Stimulated activated CD4-positive, alpha-beta T cell treated with anti-CD3 and anti-CD28 coated beads, Interleukin-1b, Interleukin-23, amount 100 ng/mL, for 48 hours (primary cell): ENCODE measurements at regions not wholly inside any gene's neighbourhood (a gene's known extent, or its start where the extent isn't known, plus 50 kb on each side); places are given as distances from the start of the nearest gene placed in this dataset.

Source experiments
- DNase-seq: peaks from one replicate; pipeline ENCODE4 v3.0.0-alpha.2; 2020

GRCh38 chr19:33900817-33901216 is 104.1 kb downstream of the KCTD15 start:
- no peak for DNase-seq

- no peak for DNase-seq
These were observed 105.7 kb downstream of the KCTD15 start for GRCh38 chr19:33902395-33902794.

DNA sequence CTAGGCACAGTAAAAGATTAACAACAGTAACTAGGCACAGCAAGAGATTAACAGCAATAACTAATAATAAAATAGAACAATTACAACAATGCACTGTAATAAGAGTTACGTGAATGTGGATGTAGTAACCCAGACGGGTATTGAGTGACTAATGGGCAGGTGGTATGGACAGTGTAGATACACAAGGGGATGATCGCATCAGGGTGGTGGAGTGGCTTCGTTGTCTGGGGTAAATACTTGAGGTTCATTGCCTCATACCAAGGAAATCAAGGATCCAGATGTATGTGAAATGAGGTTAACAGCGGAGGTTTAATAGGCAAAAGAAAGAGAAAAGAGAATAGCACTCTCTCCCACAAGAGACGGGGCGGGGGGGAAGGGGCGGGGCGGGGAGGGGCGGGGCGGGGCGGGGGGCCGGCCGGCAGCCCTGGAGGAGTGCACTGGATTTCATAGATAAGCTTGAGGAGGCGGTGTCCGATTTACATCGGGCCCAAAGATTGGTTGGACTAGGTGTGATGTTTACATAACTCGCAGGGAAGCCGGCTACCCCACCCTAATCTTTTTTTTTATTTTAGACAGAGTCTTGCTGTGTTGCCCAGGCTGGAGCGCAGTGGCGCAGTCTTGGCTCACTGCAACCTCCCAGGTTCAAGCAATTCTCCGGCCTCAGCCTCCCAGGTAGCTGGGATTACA is 106.3 kb downstream of the KCTD15 start:
- no peak for DNase-seq

DNA sequence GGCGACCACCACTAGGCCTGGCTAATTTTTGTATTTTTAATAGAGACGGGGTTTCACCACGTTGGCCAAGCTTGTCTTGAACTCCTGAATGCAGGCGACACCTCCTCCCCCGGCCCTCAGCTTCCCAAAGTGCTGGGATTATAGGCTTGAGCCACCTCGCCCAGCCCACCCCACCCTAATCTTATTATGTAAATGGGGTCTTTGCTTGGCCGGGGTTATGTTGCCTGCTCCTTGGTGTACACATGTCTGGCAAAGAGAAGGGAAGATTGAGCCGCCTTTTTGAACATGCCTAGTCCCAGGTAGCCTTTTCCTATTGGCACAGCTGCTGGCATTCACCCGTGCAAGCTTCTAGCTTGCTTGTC is 106.8 kb downstream of the KCTD15 start:
- DNase-seq = no peak

DNA sequence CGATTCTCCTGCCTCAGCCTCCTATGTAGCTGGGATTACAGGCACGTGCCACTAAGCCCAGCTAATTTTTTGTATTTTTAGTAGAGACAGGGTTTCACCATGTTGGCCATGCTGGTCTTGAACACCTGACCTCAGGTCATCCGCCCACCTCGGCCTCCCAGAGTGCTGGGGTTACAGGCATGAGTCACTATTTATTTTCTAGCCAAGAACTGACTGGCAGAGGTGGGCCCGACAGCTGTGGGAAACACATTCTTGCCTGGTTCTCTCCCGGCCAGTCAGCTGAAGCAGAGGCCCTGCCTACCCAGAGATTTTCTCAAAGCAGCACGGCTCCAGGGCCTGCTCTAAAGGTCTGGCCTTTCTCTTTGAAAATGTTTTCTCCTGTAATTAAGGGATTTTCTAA is 108.0 kb downstream of the KCTD15 start:
- no peak for DNase-seq

GRCh38 chr19:33905473-33905936 is 108.8 kb downstream of the KCTD15 start:
- DNase-seq = no peak

- DNase-seq = no peak
These were observed 109.4 kb downstream of the KCTD15 start for GRCh38 chr19:33905937-33906577.

DNA sequence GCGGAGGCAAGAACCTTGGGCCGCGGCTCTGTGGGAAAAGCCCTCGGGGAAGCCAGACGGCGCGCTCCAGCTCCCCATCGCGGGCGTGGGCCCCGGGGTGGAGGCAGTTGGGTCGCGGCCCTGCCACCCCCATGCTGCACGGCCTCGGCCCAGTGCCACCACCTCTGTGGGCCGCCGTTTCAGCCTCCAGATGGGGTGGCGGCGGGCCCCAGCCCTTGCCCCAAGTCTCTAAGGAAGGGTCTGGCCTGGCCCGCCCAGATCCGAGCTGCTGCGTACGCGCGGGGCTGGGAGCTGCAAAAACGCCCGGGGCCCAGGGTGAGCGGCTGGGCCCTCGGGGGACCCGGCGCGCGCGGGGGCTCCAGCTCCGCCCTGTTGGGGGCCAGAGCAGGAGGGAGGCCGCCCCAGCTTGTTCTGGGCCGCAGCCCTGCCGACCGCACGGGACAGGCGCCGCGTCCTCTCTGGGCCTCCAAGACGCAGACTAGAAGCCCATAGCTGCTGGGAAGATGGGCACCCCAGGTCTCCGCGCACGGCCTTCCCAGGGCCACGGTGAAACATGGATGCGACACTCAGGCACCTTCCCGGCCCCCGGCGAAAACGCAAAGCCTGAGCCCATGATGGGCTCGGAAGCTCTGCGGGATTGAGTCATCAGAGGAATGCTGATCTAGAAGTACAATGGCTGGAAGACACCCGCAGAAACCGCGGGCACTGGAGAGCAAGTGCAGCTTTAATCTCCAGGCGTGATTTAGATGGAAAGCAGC is 110.1 kb downstream of the KCTD15 start:
- no peak for DNase-seq

DNA sequence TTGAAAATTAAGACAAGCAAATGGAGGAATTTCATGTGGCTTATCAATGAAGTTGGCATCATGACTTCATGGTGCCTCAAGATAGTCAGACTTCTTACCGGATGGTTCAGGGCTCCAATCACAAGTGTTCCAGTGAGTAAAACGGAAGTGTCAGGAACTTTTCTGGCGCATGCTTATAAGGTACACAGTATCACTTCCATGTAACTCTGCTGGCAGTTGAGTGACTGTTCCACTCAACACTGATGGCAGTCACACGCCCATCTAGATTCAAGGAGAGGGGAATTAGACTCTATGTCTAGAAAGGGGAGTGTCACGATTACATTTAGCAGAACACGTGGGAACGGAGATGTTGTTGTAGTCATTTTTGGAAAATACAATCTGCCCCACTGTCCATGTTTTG is 114.3 kb downstream of the KCTD15 start:
- DNase-seq = no peak

- DNase-seq = no peak
These were observed 117.9 kb downstream of the KCTD15 start for GRCh38 chr19:33914599-33914998.

DNA sequence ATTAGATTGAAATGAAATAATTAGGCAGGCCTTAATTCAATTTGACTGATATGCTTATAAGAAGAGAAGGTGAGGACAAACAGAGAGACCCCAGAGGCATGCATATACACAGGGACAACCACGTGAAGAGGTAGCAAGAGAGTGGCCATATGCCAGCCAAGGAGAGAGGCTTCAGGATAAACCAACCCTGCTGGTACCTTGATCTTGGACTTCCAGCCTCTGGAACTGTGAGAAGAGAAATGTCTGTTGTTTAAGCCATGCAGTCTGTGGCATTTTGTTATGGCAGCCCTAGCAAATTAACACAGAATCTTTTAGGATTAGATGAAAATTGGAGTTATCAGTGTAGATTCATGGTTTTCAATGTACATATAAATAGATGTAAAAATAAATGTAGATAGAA is 120.1 kb downstream of the KCTD15 start:
- DNase-seq = no peak

GRCh38 chr19:33919291-33919690 is 122.6 kb downstream of the KCTD15 start:
- no peak for DNase-seq

DNA sequence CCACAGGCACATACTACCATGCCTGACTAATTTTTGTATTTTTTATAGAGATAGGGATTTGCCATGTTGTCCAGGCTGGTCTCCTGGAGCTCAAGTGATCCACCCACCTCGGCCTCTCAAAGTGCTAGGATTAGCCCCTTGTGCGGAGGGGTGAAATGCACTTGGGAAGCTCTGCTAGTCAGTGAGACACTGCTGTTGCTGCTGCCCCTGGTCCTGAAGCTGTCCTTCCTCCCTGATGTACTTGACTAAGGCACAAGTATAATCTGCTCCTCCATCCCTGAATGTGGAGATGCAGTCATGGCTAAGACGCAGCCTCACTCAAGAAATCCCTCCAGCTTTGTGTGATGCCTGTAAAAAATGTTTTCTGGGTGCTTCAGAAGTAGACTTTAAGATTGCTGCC is 124.5 kb downstream of the KCTD15 start:
- DNase-seq = no peak

DNA sequence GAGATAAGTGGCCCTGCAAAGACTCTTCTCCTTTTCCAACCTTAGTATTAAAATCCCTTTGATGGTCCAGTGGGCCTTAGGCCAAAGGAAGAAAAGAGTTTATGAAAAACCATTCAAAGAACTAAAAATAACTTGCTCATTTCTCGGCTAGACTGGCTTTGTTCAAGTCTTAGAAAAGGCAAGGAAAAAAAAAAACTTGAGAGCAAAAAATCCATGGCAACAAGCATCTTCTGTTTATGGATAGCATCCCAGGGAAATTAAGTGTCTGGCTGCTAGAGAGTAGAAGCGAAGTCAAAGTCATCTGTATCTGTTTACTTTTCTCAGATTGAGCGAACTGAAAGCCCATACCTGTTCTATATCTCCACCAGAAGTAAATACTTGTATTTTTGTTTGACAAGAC is 129.6 kb downstream of the KCTD15 start:
- no peak for DNase-seq

GRCh38 chr19:33927789-33928457 is 131.3 kb downstream of the KCTD15 start:
- DNase-seq = no peak

DNA sequence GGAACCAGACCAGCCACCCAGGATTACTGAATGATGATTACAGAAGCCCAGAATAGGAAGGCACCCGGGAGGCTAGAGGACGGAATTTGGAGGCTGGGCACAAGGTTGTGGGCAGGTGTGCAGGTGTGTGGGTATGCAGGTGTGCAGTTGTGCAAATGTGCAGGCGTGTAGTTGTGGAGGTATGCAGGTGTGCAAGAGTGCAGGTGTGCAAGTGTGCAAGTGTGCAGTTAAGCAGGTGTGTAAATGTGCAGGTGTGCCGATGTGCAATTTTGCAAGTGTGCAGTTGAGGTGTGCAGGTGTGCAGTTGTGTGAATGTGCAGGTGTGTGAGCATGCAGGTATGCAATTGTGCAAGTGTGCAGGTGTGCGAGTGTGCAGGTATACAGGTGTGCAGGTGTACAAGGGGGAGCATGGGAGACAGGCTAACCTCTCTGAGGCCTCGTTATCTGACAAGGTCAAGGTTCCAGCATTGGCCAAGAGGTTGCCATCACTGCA is 131.8 kb downstream of the KCTD15 start:
- no peak for DNase-seq

GRCh38 chr19:33933931-33934330 is 137.3 kb downstream of the KCTD15 start:
- no peak for DNase-seq

DNA sequence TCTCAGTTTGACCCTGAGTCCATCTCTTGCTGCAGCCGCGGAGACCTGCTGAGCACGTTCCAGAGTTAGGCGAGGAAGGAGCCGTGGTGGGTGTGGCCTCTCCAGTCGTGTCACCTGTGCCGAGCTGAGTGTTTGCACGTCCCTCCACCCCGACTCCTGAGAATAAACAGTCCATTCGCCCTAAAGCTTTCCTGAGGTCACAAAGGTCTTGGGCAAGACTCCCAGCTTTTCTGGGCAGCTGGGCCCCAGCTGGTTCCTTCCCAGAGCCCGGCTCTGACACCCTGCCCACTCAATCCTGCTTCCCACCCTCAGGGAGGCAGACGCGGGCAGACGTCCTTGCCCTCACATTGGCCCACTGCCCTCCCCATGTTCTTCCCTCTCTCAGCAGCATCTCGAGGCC is 142.2 kb downstream of the KCTD15 start:
- no peak for DNase-seq

DNA sequence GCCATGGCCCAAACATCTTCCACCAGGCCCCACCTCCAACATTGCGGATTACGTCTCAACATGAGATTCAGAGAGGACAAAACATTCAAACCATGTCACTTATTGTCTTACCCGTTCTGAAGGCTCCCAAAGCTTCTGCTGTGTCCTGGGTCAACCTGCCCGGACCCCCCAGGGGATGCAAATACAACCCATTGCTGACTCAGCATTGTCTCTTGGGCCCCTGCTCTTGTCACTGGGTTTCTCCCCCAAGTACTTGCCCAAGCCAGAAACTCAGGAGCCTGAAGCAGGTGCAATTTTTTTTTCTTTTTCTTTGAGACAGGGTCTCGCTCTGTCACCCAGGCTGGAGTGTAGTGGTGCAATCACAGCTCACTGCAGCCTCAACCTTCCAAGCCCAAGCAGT is 144.5 kb downstream of the KCTD15 start:
- DNase-seq = no peak

GRCh38 chr19:33946535-33947264 is 150.0 kb downstream of the KCTD15 start:
- DNase-seq = no peak

- no peak for DNase-seq
These were observed 150.7 kb downstream of the KCTD15 start for GRCh38 chr19:33947265-33947964.
